Naive thymus-derived CD4-positive, alpha-beta T cell (primary cell): ENCODE measurements at regions not wholly inside any gene's neighbourhood (a gene's known extent, or its start where the extent isn't known, plus 50 kb on each side); places are given as distances from the start of the nearest gene placed in this dataset.

ENCODE experiments used
- ATAC-seq: fragments of 150-1000 bp; cut with Tn5 transposase; 2 replicates; pipeline ENCODE4 v1.10.0; 2021; ENCODE audit warnings: mild to moderate bottlenecking, moderate library complexity
- CTCF ChIA-PET: fragments of 350-600 bp; sonication (Branson Sonifier 250); formaldehyde crosslinking; loops from one replicate; lab custom pipeline; 2021; ENCODE audit warnings: antibody characterized with exemption; lab: Charles Lee
- POLR2A ChIA-PET: fragments of 350-600 bp; sonication (Branson Sonifier 250); formaldehyde crosslinking; loops from one replicate; lab custom pipeline; 2021; ENCODE audit warnings: antibody characterized with exemption, inconsistent platforms; lab: Charles Lee
- DNase-seq, 9 donors: peaks; one replicate each; pipeline versions ENCODE4 v3.0.0 to v3.0.0-alpha.2; 2020 to 2022; ENCODE audit warnings: mixed read lengths in 1 of 9
- H3K27ac ChIP-seq: one replicate; pipeline ENCODE4 v1.7.0; 2013; ENCODE audit warnings: mild to moderate bottlenecking, low read depth, low read length, moderate library complexity
- H3K27me3 ChIP-seq, 2 donors: one replicate each; pipeline ENCODE4 v1.7.0; 2013; ENCODE audit warnings: low read length in 2 of 2, mild to moderate bottlenecking in 2 of 2, moderate library complexity in 2 of 2; ENCODE audit not compliant: control insufficient read depth in 2 of 2, insufficient read depth in 2 of 2
- H3K36me3 ChIP-seq, 3 experiments: 1 replicate in 2 of 3; 2 replicates in 1 of 3; pipeline ENCODE4 v1.7.0; 2013; ENCODE audit warnings: low read length in 3 of 3, mild to moderate bottlenecking in 3 of 3, moderate library complexity in 1 of 3; ENCODE audit not compliant: insufficient read depth in 3 of 3, control insufficient read depth in 2 of 3
- H3K4me1 ChIP-seq, 2 donors: one replicate each; pipeline ENCODE4 v1.7.0; 2013; ENCODE audit warnings: low read length in 2 of 2, mild to moderate bottlenecking in 2 of 2, moderate library complexity in 1 of 2; ENCODE audit not compliant: control insufficient read depth in 2 of 2, insufficient read depth in 2 of 2
- H3K4me3 ChIP-seq: 2 replicates; pipeline ENCODE4 v1.7.0; 2013; ENCODE audit warnings: mild to moderate bottlenecking, low read length
- H3K9me3 ChIP-seq, 3 experiments: 1 replicate in 2 of 3; 2 replicates in 1 of 3; pipeline ENCODE4 v1.7.0; 2013; ENCODE audit warnings: low read length in 3 of 3; ENCODE audit not compliant: control insufficient read depth in 2 of 3
- H3K27ac Mint-ChIP-seq, 9 donors: one replicate each; pipeline ENCODE4 v1.8.0; 2020 to 2022; ENCODE audit warnings: mixed read lengths in 9 of 9, mild to moderate bottlenecking in 8 of 9, moderate library complexity in 5 of 9, inconsistent platforms in 2 of 9
- H3K27me3 Mint-ChIP-seq, 5 donors: one replicate each; pipeline ENCODE4 v1.8.0; 2021 to 2022; ENCODE audit warnings: mixed read lengths in 5 of 5, mild to moderate bottlenecking in 1 of 5
- H3K36me3 Mint-ChIP-seq, 5 donors: one replicate each; pipeline ENCODE4 v1.8.0; 2020 to 2022; ENCODE audit warnings: mixed read lengths in 5 of 5, mild to moderate bottlenecking in 3 of 5, inconsistent platforms in 1 of 5
- H3K4me1 Mint-ChIP-seq, 7 donors: one replicate each; pipeline ENCODE4 v1.8.0; 2020 to 2022; ENCODE audit warnings: mixed read lengths in 7 of 7, mild to moderate bottlenecking in 3 of 7, inconsistent platforms in 1 of 7
- H3K4me3 Mint-ChIP-seq, 10 donors: one replicate each; pipeline ENCODE4 v1.8.0; 2020 to 2022; ENCODE audit warnings: mild to moderate bottlenecking in 10 of 10, mixed read lengths in 10 of 10, moderate library complexity in 6 of 10, inconsistent platforms in 2 of 10
- H3K9me3 Mint-ChIP-seq, 11 donors: one replicate each; pipeline ENCODE4 v1.8.0; 2020 to 2022; ENCODE audit warnings: mixed read lengths in 11 of 11, mild to moderate bottlenecking in 4 of 11, inconsistent platforms in 1 of 11, moderate library complexity in 1 of 11
- intact Hi-C, 2 donors: fragments of 100-400 bp; cut with micrococcal nuclease; formaldehyde crosslinking; loops; one replicate each; pipeline ENCODE4 v1.15.1; 2023

DNA sequence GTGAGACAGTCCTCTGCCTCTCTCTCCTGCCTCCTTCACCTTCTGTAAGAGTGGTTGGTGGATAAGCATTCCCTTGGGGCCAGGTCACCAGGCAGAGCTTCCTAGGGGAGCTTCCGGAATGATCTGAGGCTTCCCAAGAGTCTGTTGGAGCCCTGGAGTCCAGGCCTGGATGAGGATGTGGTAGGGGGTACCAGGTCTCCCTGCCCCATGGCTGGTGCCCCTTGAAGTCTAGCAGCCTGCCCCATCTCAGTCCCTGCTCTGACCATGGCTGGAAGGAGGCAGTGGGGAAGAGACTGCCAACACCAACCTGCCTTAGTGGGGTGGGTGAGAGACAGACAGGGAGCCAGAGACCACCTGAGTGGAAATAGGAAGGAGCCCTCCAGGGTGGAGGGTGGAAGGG lies 1316.9 kb downstream of the UQCRFS1 start:
- Histone ChIP-seq H3K27me3 (no peaks in the 10 kb centered on the region), H3K9me3 (no peaks in the 10 kb centered on the region), H3K4me1 (no peaks in the 10 kb centered on the region), H3K4me3 (no peak overlapping the region), H3K27ac (no peak overlapping the region), H3K36me3 (no peaks in the 10 kb centered on the region)
- ATAC-seq (no peak), DNase-seq (no peak)
- Mint-ChIP-seq H3K4me3 (no peak overlapping the region), H3K4me1 (peaks cover 0 to 1% (median 0%) of the 10 kb centered on the region in 7 donors), H3K27me3 (peaks cover 0 to 6% (median 0%) of the 10 kb centered on the region in 5 donors), H3K36me3 (no peaks in the 10 kb centered on the region), H3K9me3 (peaks cover 0 to 27% (median 8%) of the 10 kb centered on the region in 11 donors), H3K27ac (no peak overlapping the region)
- intact Hi-C loops: no loop called here
- CTCF ChIA-PET: no interaction called here
- POLR2A ChIA-PET: no interaction called here

DNA sequence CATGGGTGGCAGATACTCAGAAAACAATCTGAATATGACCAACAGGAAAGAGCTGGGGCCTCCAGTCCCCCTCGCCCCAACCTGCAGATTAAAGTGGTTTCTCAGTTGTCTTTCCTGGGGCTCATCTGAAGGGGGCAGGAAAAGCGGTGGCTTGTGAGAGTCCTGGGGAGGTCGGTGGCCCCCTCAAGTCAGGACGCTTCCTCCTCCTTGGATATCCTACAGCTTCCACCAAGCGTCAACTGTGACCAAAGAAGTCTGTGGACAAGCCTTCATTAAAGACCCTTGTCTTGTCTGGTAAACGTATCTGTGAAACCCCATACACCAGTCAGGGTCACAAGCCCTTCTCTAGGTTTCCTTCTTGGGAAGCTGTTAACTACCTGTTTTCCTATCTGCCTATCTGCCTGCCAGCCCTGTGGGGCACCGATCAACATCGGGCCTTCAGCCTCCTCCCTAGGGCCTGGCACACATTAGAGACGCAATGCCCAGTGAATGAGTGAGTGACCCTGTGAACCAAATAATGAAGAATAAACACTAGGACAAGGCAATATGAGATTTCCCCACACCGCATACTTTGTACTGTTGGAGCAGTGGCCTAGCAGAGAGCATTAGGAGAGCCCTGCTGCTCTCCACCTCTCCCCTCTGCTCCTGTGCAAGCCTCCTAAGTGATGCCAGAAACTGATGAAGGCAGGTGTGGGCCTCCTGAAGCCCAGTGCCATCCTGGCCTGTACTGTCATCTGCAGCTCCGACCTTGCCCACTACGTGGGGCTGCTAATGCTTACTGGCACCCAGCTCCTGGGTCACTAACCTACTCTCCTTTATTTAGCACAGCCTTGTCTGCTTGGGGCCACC lies 1317.8 kb downstream of the UQCRFS1 start:
- H3K4me3 ChIP-seq: no peak overlapping the region
- H3K27me3 ChIP-seq: no peaks in the 10 kb centered on the region
- no peaks in the 10 kb centered on the region for H3K4me1 ChIP-seq
- Mint-ChIP-seq H3K36me3 (no peaks in the 10 kb centered on the region), H3K27me3 (peaks cover 0 to 6% (median 0%) of the 10 kb centered on the region in 5 donors), H3K4me1 (peaks cover 0 to 1% (median 0%) of the 10 kb centered on the region in 7 donors), H3K4me3 (no peak overlapping the region), H3K27ac (no peak overlapping the region), H3K9me3 (peaks cover 0 to 22% (median 8%) of the 10 kb centered on the region in 11 donors)
- DNase-seq: no peak
- CTCF ChIA-PET: no interaction called here
- ATAC-seq: no peak
- no peak overlapping the region for H3K27ac ChIP-seq
- no peaks in the 10 kb centered on the region for H3K9me3 ChIP-seq
- POLR2A ChIA-PET: no interaction called here
- no peaks in the 10 kb centered on the region for H3K36me3 ChIP-seq
- intact Hi-C loops: no loop called here

DNA sequence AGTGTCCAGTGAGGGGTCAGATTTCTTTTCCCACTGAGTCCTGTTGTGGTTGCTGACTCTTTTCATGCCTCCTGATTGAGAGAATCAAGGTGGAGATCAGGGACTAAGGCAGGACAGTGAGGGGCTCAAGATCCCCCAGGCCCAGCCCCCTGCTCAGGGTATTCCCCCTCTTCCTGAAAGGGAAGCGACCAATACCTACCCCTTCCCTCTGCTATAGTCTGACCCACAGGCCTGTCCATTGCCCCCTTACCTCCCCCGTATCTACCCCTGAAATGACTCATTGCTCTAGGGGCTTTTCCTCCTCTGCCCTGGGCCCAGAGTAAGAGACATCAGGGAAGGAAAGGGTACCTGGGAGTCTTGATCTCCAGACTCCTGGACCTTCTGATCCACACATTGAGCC lies 1320.5 kb downstream of the UQCRFS1 start:
- no peak overlapping the region for H3K4me3 Mint-ChIP-seq
- peaks cover 0 to 29% (median 11%) of the 10 kb centered on the region in 11 donors for H3K9me3 Mint-ChIP-seq
- no peak overlapping the region for H3K27ac Mint-ChIP-seq
- DNase-seq: no peak
- ATAC-seq: no peak
- H3K4me1 ChIP-seq: no peaks in the 10 kb centered on the region
- no peak overlapping the region for H3K4me3 ChIP-seq
- H3K9me3 ChIP-seq: no peaks in the 10 kb centered on the region
- H3K4me1 Mint-ChIP-seq: peaks cover 0 to 1% (median 0%) of the 10 kb centered on the region in 7 donors
- peaks cover 0 to 6% (median 0%) of the 10 kb centered on the region in 5 donors for H3K27me3 Mint-ChIP-seq
- peaks cover 0 to under 1% (median 0%) of the 10 kb centered on the region in 5 donors for H3K36me3 Mint-ChIP-seq
- H3K27me3 ChIP-seq: no peaks in the 10 kb centered on the region
- ChIA-PET CTCF (no interaction called here), POLR2A (no interaction called here)
- H3K36me3 ChIP-seq: no peaks in the 10 kb centered on the region
- intact Hi-C loops: no loop called here
- no peak overlapping the region for H3K27ac ChIP-seq

DNA sequence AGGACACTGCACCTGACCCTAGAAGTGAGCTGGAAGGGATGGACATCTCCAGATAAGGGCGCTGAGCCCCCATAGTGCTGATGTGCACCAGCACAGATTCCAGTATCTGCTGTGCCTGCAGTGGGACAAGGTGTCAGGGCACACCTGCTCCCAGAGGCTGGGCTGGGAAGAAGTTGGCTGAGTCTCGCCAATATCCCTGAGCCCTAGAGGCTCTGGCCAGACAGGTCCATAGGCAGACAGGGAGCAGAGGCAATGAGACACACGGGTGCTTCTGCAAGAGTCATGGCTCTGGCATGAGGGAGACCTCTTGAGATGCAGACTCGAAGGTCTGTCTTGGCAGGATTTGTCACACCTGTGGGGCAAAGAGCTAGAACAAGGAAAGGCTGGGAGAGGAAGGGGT lies 1321.5 kb downstream of the UQCRFS1 start:
- ATAC-seq (no peak), DNase-seq (no peak)
- Mint-ChIP-seq H3K27me3 (peaks cover 0 to 6% (median 0%) of the 10 kb centered on the region in 5 donors), H3K27ac (no peak overlapping the region), H3K4me1 (peaks cover 0 to 1% (median 0%) of the 10 kb centered on the region in 7 donors), H3K4me3 (no peak overlapping the region), H3K9me3 (peaks cover 0 to 39% (median 16%) of the 10 kb centered on the region in 11 donors), H3K36me3 (peaks cover 0 to 7% (median 0%) of the 10 kb centered on the region in 5 donors)
- Histone ChIP-seq H3K27ac (no peak overlapping the region), H3K9me3 (peaks cover 0 to 4% (median 0%) of the 10 kb centered on the region in 3 experiments), H3K4me1 (no peaks in the 10 kb centered on the region), H3K36me3 (no peaks in the 10 kb centered on the region), H3K27me3 (no peaks in the 10 kb centered on the region), H3K4me3 (no peak overlapping the region)
- POLR2A ChIA-PET: no interaction called here
- intact Hi-C loops: no loop called here
- CTCF ChIA-PET: no interaction called here

DNA sequence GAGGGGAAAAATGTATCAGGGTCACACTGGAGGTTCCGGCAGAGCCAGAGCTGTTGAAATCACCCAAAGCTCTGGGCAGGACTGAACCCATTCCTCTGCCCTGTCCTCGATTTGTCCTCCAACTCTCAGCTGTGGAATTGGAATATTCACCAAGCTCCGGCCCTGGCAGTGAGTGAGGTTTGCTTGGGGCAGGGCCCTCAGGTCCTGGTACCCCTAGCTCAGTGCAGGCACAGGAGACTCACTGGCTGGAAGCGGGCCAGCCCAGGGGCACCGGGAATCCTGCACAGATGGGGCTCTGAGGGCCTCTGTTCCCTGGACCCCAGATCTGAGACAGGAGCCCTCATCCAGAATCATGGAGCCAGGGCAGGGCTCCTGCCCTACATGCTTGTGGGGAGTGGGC lies 1322.3 kb downstream of the UQCRFS1 start:
- H3K36me3 Mint-ChIP-seq: peaks cover 0 to 7% (median 0%) of the 10 kb centered on the region in 5 donors
- no peaks in the 10 kb centered on the region for H3K27me3 ChIP-seq

DNA sequence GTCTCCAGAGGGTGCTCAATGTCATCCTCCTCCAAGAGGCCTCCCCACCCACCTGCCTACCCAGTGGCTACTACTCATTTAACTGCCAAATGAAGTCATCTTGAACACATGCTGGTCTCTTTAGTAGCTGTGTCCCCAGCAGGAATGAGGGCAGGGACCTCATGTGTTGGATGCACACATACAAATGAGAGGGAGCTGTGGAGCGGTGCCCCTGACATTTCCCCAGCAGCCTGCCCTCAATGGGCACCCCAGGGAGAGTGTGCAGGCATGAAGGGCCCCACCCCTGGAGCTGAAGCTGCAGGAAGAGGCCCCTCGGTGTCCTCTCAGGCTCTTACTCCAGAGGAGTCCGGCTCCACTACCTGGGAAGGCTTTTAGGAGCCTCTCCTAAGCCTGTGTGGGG lies 1322.7 kb downstream of the UQCRFS1 start:
- CTCF ChIA-PET: no interaction called here
- ATAC-seq: no peak
- Histone ChIP-seq H3K4me1 (no peaks in the 10 kb centered on the region), H3K27me3 (no peaks in the 10 kb centered on the region), H3K4me3 (no peak overlapping the region), H3K9me3 (peaks cover 0 to 7% (median 0%) of the 10 kb centered on the region in 3 experiments), H3K36me3 (no peaks in the 10 kb centered on the region), H3K27ac (no peak overlapping the region)
- Mint-ChIP-seq H3K27me3 (peaks cover 0 to 6% (median 0%) of the 10 kb centered on the region in 5 donors), H3K9me3 (peaks cover 0 to 47% (median 20%) of the 10 kb centered on the region in 11 donors), H3K36me3 (peaks cover 0 to 7% (median 0%) of the 10 kb centered on the region in 5 donors), H3K4me1 (peaks cover 0 to 1% (median 0%) of the 10 kb centered on the region in 7 donors), H3K27ac (no peak overlapping the region), H3K4me3 (no peak overlapping the region)
- no peak for DNase-seq
- intact Hi-C loops: no loop called here
- POLR2A ChIA-PET: no interaction called here

More for the DNA sequence above, 1322.3 kb downstream of the UQCRFS1 start:
- Histone ChIP-seq H3K4me3 (no peak overlapping the region), H3K4me1 (no peaks in the 10 kb centered on the region), H3K27ac (no peak overlapping the region), H3K36me3 (no peaks in the 10 kb centered on the region), H3K9me3 (peaks cover 0 to 7% (median 0%) of the 10 kb centered on the region in 3 experiments)
- no peak overlapping the region for H3K4me3 Mint-ChIP-seq
- intact Hi-C loops: no loop called here
- DNase-seq (no peak), ATAC-seq (no peak)
- ChIA-PET CTCF (no interaction called here), POLR2A (no interaction called here)
- no peak overlapping the region for H3K27ac Mint-ChIP-seq
- H3K9me3 Mint-ChIP-seq: peaks cover 0 to 44% (median 16%) of the 10 kb centered on the region in 11 donors
- peaks cover 0 to 1% (median 0%) of the 10 kb centered on the region in 7 donors for H3K4me1 Mint-ChIP-seq
- H3K27me3 Mint-ChIP-seq: peaks cover 0 to 6% (median 0%) of the 10 kb centered on the region in 5 donors
